Eye (tissue), 1 donor: ENCODE measurements at regions not wholly inside any gene's neighbourhood (a gene's known extent, or its start where the extent isn't known, plus 50 kb on each side); places are given as distances from the start of the nearest gene placed in this dataset.
A peak's percentile ranks its signal among the peaks of the same experiment; 100 is the strongest.

Source experiments
- DNase-seq: peaks from one replicate; pipeline ENCODE4 v3.0.0-alpha.2; 2015

GRCh38 chr2:78870343-78870967 is 155.0 kb upstream of the REG3G start:
- no peak for DNase-seq

- no peak for DNase-seq
Measured at GRCh38 chr2:78873526-78873925, 152.0 kb upstream of the REG3G start.

- peak; percentile 51 for DNase-seq
Measured at GRCh38 chr2:78876316-78876688, 149.2 kb upstream of the REG3G start.

GRCh38 chr2:78887446-78887845 is 138.1 kb upstream of the REG3G start:
- DNase-seq, result no peak

GRCh38 chr2:78890935-78891334 is 134.6 kb upstream of the REG3G start:
- no peak for DNase-seq

GRCh38 chr2:78892295-78892694 is 133.2 kb upstream of the REG3G start:
- DNase-seq, result no peak

GRCh38 chr2:78895022-78895421 is 130.5 kb upstream of the REG3G start:
- no peak for DNase-seq

- DNase-seq, result no peak
Measured at GRCh38 chr2:78896536-78896935, 129.0 kb upstream of the REG3G start.

GRCh38 chr2:78907089-78907488 is 118.4 kb upstream of the REG3G start:
- no peak for DNase-seq

- DNase-seq, result no peak
Measured at GRCh38 chr2:78908973-78909372, 116.5 kb upstream of the REG3G start.

- DNase-seq, result no peak
Measured at GRCh38 chr2:78910376-78910775, 115.1 kb upstream of the REG3G start.

GRCh38 chr2:78913257-78913656 is 112.2 kb upstream of the REG3G start:
- no peak for DNase-seq

GRCh38 chr2:78925258-78925657 is 100.2 kb upstream of the REG3G start:
- no peak for DNase-seq

- DNase-seq, result no peak
Measured at GRCh38 chr2:78928502-78928901, 97.0 kb upstream of the REG3G start.

- no peak for DNase-seq
Measured at GRCh38 chr2:78940998-78941397, 84.5 kb upstream of the REG3G start.

GRCh38 chr2:78941751-78942150 is 83.8 kb upstream of the REG3G start:
- no peak for DNase-seq

GRCh38 chr2:78963881-78964280 is 61.6 kb upstream of the REG3G start:
- DNase-seq, result no peak

GRCh38 chr2:78967294-78967693 is 58.2 kb upstream of the REG3G start:
- DNase-seq, result no peak

- DNase-seq, result no peak
Measured at GRCh38 chr2:78973630-78974029, 51.9 kb upstream of the REG3G start.
